Common myeloid progenitor, CD34-positive (primary cell): ENCODE measurements at regions not wholly inside any gene's neighbourhood (a gene's known extent, or its start where the extent isn't known, plus 50 kb on each side); places are given as distances from the start of the nearest gene placed in this dataset.
A peak's percentile ranks its signal among the peaks of the same experiment; 100 is the strongest.

ENCODE experiments used
- CTCF ChIA-PET: fragments of 350-600 bp; sonication (Branson Sonifier 250); formaldehyde crosslinking; loops from one replicate; lab custom pipeline; 2021; ENCODE audit warnings: antibody characterized with exemption; lab: Charles Lee
- POLR2A ChIA-PET: fragments of 350-600 bp; sonication (Branson Sonifier 250); formaldehyde crosslinking; loops from one replicate; lab custom pipeline; 2021; ENCODE audit warnings: antibody characterized with exemption; lab: Charles Lee
- DNase-seq, 3 donors: peaks; one replicate each; pipeline versions ENCODE4 v3.0.0 to v3.0.0-alpha.2; 2013
- H3K27ac ChIP-seq, 2 experiments: 1 replicate in 1 of 2; 2 replicates in 1 of 2; pipeline ENCODE4 v1.7.0; 2013; ENCODE audit warnings: inconsistent platforms in 2 of 2, low read length in 2 of 2, mild to moderate bottlenecking in 2 of 2, low read depth in 1 of 2, moderate library complexity in 1 of 2; ENCODE audit not compliant: severe bottlenecking in 2 of 2, insufficient read depth in 1 of 2, poor library complexity in 1 of 2
- H3K27me3 ChIP-seq, 5 experiments: replicated peaks in 2 of 5; 1 replicate in 3 of 5; 2 replicates in 2 of 5; pipeline versions ENCODE4 v1.6.1 to v1.7.0; 2013; ENCODE audit warnings: low read length in 4 of 5, mild to moderate bottlenecking in 2 of 5, moderate library complexity in 2 of 5, inconsistent platforms in 1 of 5; ENCODE audit not compliant: insufficient read depth in 5 of 5, control insufficient read depth in 4 of 5
- H3K36me3 ChIP-seq, 4 experiments: 1 replicate in 2 of 4; 2 replicates in 2 of 4; pipeline versions ENCODE4 v1.6.1 to v1.7.0; 2013; ENCODE audit warnings: low read length in 3 of 4, control low read depth in 1 of 4, mild to moderate bottlenecking in 1 of 4; ENCODE audit not compliant: control insufficient read depth in 4 of 4, insufficient read depth in 4 of 4
- H3K4me1 ChIP-seq, 4 experiments: 1 replicate in 3 of 4; 2 replicates in 1 of 4; pipeline versions ENCODE4 v1.6.1 to v1.7.1; 2013; ENCODE audit warnings: low read length in 3 of 4, mild to moderate bottlenecking in 3 of 4, control low read depth in 1 of 4, inconsistent platforms in 1 of 4, moderate library complexity in 1 of 4; ENCODE audit not compliant: control insufficient read depth in 4 of 4, insufficient read depth in 4 of 4; ENCODE audit errors: control extremely low read depth in 1 of 4
- H3K4me3 ChIP-seq, 7 experiments: 1 replicate in 4 of 7; 2 replicates in 3 of 7; pipeline versions ENCODE4 v1.5.1 to v1.7.0; 2013; ENCODE audit warnings: mild to moderate bottlenecking in 7 of 7, low read length in 6 of 7, moderate library complexity in 6 of 7, inconsistent platforms in 2 of 7, low read depth in 2 of 7, control low read depth in 1 of 7; ENCODE audit not compliant: insufficient read depth in 4 of 7, control insufficient read depth in 1 of 7; ENCODE audit errors: extremely low read depth in 1 of 7
- H3K9me3 ChIP-seq, 5 experiments: 1 replicate in 4 of 5; 2 replicates in 1 of 5; pipeline versions ENCODE4 v1.6.1 to v1.7.1; 2013; ENCODE audit warnings: low read length in 4 of 5, mild to moderate bottlenecking in 2 of 5, inconsistent platforms in 1 of 5, low read depth in 1 of 5, moderate library complexity in 1 of 5; ENCODE audit not compliant: control insufficient read depth in 4 of 5, insufficient read depth in 2 of 5; ENCODE audit errors: control extremely low read depth in 1 of 5
- whole genome bisulfite sequencing: methylation state at CpG from one replicate; pipeline ENCODE4 v1.1.5; 2013; ENCODE audit not compliant: insufficient coverage; 5-methylcytosine and 5-hydroxymethylcytosine counted together

DNA sequence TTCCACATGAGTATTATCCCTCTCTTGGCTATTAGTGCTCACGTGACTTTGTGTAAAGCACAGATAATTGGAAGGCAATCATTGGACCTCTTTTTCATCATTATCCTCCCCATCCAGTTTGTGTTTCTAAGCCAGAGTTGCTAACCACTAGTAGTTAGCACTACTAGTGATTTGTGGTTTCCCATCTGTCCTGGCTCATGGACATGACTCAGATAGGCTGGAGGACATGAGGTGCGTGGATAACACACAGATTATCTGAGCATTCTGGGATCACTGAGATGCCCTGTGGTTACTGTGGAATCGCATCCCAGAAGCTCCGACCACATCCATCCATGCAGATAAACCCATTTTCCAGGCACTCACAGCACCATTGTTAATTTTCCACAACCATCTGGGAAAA is 123.8 kb upstream of the NAA20 start:
- Histone ChIP-seq H3K36me3 (no peaks in the 10 kb centered on the region), H3K27ac (no peak overlapping the region)
- POLR2A ChIA-PET: no interaction called here

DNA sequence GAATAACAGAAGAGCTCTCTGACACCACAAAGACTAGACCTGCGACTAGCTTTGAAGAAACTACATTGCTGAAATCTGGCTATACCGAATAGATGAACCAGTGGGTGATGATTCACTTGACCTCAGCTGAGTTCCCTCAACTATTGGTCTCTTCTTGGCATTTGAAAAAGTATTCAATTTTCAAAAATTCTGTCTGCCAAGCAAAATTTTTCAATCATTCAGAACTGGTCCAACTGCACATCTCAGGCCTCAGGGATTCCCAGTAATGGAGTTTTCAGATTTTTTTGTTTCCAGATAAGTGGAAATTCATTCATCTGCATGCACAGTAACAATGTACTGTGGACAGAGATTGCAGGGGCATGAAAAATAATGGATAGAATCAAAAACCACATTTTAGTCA is 121.4 kb upstream of the NAA20 start:
- POLR2A ChIA-PET: no interaction called here
- CTCF ChIA-PET: interaction anchor here (1.5 kb wide), 1 partner anchor 112 kb away, joined by 3 read pairs; no protein-coding TSS in a partner anchor

More for the DNA sequence above, 123.8 kb upstream of the NAA20 start:
- 100% methylated on average over 4 of the region's 4 CpGs for WGBS
- Histone ChIP-seq H3K4me3 (no peak overlapping the region), H3K27me3 (no peaks in the 10 kb centered on the region), H3K9me3 (peaks cover 0 to under 1% (median 0%) of the 10 kb centered on the region in 5 experiments), H3K4me1 (peaks cover 0 to 11% (median 4%) of the 10 kb centered on the region in 4 experiments)
- CTCF ChIA-PET: interaction anchor here (1.4 to 2.3 kb wide), 2 partner anchors 10 to 101 kb away, joined by 3 to 5 read pairs; no protein-coding TSS in a partner anchor
- DNase-seq: no peak

DNA sequence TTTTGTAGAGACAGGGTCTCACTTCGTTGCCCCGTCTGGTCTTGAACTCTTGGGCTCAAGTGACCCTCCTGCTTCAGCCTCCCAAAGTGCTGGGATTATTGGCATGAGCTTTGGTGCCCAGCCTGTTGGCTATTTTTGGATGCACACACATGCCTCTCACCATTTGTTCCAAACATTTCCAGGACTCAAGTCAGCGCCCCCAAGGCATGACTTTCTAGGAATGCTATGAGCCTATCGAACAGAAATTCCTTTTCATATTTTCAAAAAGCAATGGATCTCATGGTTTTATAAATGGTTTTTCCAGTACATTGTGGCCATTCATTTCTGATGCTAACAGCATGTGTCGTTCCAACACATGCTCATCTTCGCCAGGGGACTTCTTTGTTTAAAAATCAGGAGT is 119.3 kb upstream of the NAA20 start:
- no peak for DNase-seq
- Histone ChIP-seq H3K27ac (no peak overlapping the region), H3K36me3 (no peaks in the 10 kb centered on the region), H3K4me3 (no peak overlapping the region), H3K4me1 (no peaks in the 10 kb centered on the region), H3K9me3 (peaks cover 0 to 12% (median 0%) of the 10 kb centered on the region in 5 experiments), H3K27me3 (no peaks in the 10 kb centered on the region)
- POLR2A ChIA-PET: interaction anchor here (0.7 kb wide), 1 partner anchor 682 kb away, joined by 3 read pairs; no protein-coding TSS in a partner anchor
- CTCF ChIA-PET: interaction anchor here (0.7 to 1.7 kb wide), 2 partner anchors 12 to 135 kb away, joined by 3 to 5 read pairs; no protein-coding TSS in a partner anchor
- WGBS: 100% methylated on average over 5 of the region's 6 CpGs

More for the DNA sequence above, 121.4 kb upstream of the NAA20 start:
- WGBS: 100% methylated on average over 2 of the region's 2 CpGs
- Histone ChIP-seq H3K4me1 (no peaks in the 10 kb centered on the region), H3K36me3 (no peaks in the 10 kb centered on the region), H3K9me3 (peaks cover 0 to 12% (median 0%) of the 10 kb centered on the region in 5 experiments), H3K4me3 (no peak overlapping the region), H3K27me3 (no peaks in the 10 kb centered on the region), H3K27ac (no peak overlapping the region)
- DNase-seq: no peak

DNA sequence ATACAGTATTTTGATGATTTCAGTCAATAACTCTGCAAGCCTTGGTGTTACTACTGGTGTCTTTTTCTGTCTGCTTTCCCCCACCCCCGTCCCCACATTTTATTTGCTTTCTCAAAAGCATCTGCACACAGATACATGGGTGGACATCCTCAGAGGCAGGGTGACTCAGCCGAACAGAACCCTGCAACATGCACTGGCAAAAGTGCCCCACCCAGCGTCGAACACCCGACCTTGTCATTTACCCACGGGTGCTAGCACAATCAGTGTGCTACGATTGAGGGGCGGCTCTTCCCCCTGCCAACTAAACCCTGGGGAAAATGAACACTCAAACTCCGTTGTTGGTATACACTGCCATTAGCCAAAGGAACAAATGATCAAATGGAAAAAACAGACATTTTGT is 115.9 kb upstream of the NAA20 start:
- WGBS: 96% methylated on average over 8 of the region's 9 CpGs
- H3K27me3 ChIP-seq: no peaks in the 10 kb centered on the region
- ChIA-PET POLR2A (no interaction called here), CTCF (interaction anchor here (1.0 to 2.0 kb wide), 3 partner anchors 15 to 92 kb away, joined by 3 to 5 read pairs (median 4); no protein-coding TSS in a partner anchor)
- no peak for DNase-seq
- H3K9me3 ChIP-seq: peaks cover 0 to 12% (median 0%) of the 10 kb centered on the region in 5 experiments
- peaks cover 0 to 6% (median 5%) of the 10 kb centered on the region in 4 experiments for H3K4me1 ChIP-seq
- H3K36me3 ChIP-seq: no peaks in the 10 kb centered on the region
- H3K4me3 ChIP-seq: no peak overlapping the region
- no peak overlapping the region for H3K27ac ChIP-seq

DNA sequence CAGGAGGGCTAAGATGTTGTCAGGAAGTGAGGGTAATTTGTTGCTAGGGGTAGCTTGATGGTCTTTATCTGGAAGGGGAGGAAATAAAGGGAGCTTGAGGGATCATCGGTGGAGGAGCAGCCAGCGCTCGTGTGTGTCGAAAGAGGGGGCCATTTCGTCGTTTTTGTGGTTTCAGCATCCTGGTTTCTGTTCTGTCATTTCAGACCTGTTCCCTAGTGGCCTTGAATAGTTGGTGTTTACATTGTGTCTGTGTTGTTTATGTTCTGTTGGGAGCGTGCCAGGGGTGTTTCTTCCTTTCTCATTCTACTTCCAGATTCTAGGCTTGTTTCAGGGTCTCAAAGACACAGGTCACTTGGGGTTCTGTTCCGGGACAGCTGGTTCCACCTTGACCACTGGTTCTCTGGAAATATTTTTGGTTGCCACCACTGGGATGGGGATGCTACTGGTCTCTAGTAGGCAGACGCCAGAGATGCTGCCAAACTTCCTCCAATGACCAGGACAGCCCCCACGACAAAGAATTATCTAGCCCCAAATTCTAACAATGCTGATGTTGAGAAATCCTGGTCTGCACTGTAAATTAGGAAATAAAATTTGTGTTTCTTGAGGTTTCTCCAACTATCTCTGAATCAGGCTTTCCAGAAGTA is 113.9 kb upstream of the NAA20 start:
- no peaks in the 10 kb centered on the region for H3K36me3 ChIP-seq
- peak; percentile 85 to 91 (median 90) for DNase-seq
- POLR2A ChIA-PET: no interaction called here
- peaks cover 0 to 12% (median 0%) of the 10 kb centered on the region in 5 experiments for H3K9me3 ChIP-seq
- H3K4me3 ChIP-seq: no peak overlapping the region
- WGBS: 27% methylated on average over 6 of the region's 10 CpGs
- no peaks in the 10 kb centered on the region for H3K27me3 ChIP-seq
- H3K27ac ChIP-seq: no peak overlapping the region
- peaks cover 0 to 6% (median 5%) of the 10 kb centered on the region in 4 experiments for H3K4me1 ChIP-seq
- CTCF ChIA-PET: interaction anchor here (0.7 to 4.7 kb wide), 22 partner anchors 8 to 214 kb away, joined by 3 to 51 read pairs (median 4); no protein-coding TSS in a partner anchor

DNA sequence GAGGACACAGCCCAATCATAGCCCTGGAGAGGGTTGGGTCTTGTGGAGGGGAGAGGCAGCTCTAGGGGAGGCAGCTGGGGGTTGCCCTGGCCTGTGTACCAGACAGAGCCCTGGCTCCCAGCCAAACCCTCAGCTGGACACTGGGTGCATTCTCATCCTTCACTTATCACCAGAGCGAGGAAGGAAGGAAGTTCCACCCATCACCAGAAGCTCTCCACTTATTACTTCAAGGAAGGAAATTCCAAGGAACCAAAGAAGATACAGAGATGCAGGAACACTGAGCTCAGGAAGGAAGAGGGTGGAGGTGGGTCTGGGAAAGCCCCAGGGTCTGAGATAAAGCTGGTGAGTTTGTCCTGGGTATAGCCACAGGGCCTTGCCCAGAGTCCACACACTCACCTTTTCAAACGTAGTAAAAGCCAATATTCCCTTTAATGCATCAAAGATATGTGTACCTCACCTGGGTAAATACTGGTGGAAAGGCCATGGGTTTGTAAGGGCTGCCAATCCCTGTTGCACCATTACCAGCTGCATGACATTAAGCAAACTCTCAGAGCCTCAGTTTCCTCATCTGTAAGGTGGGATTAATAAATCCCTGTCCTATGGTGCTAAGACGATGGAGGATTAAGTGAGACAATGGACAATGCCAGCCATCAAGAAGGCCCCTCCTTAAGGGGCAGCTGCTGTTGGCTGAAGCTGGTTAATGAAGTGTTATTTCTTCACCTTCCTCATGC is 109.7 kb upstream of the NAA20 start:
- POLR2A ChIA-PET: no interaction called here
- H3K4me3 ChIP-seq: no peak overlapping the region
- H3K36me3 ChIP-seq: no peaks in the 10 kb centered on the region
- no peaks in the 10 kb centered on the region for H3K9me3 ChIP-seq
- no peak for DNase-seq
- H3K4me1 ChIP-seq: peaks cover 0 to 13% (median 12%) of the 10 kb centered on the region in 4 experiments
- H3K27ac ChIP-seq: no peak overlapping the region
- no CpG with 5 or more reads among the region's 3 CpGs for WGBS
- CTCF ChIA-PET: interaction anchor here (0.7 to 3.3 kb wide), 5 partner anchors 10 to 91 kb away, joined by 3 to 11 read pairs (median 4); no protein-coding TSS in a partner anchor
- no peaks in the 10 kb centered on the region for H3K27me3 ChIP-seq
